ENCODE measurements at regions not wholly inside any gene's neighbourhood (a gene's known extent, or its start where the extent isn't known, plus 50 kb on each side); places are given as distances from the start of the nearest gene placed in this dataset.
"Not testable (repeated sequence)": the region's sequence is repeated elsewhere in the genome, so short reads cannot be mapped to it uniquely, and the experiment has no call there.

DNA sequence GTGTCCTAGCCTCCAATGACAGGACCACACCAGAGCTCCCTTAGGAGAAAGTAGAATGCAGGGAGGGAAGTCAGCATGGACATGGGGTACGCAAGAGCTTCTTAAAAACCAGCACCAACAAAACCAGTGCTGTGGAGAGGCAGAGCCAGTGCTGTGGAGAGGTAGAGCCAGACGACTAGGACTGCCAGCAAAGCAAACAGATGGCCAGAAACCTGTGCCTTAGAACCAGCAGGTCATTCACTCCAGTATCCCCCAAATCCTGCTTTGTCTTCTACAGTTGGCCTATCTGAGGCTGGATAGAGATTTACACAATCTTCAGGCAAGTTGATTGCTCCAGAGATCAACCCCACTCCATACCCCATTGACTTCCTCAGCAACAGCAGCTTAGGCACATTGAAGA, 459.9 kb upstream of the CAMK1G start:
- peaks cover 7% of the 10 kb centered on the region for H3K9me3 Mint-ChIP-seq
- H3K36me3 Mint-ChIP-seq (ENCODE audit: low read depth): no peaks in the 10 kb centered on the region
- H3K4me1 Mint-ChIP-seq (ENCODE audit: low read depth): no peaks in the 10 kb centered on the region
- H3K27me3 Mint-ChIP-seq: peaks cover 22% of the 10 kb centered on the region
- no peak overlapping the region for H3K4me3 Mint-ChIP-seq
- H3K27ac Mint-ChIP-seq: no peak overlapping the region

DNA sequence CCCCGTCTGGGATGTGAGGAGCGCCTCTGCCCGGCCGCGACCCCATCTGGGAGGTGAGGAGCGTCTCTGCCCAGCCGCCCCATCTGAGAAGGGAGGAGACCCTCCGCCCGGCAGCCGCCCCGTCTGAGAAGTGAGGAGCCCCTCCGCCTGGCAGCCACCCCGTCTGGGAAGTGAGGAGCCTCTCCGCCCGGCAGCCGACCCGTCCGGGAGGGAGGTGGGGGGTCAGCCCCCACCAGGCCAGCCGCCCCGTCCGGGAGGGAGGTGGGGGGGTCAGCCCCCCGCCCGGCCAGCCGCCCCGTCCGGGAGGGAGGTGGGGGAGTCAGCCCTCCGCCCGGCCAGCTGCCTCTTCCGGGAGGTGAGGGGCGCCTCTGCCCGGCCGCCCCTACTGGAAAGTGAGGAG, 454.4 kb upstream of the CAMK1G start:
- not testable (repeated sequence) for H3K36me3 Mint-ChIP-seq (ENCODE audit: low read depth); H3K27me3 Mint-ChIP-seq; H3K4me1 Mint-ChIP-seq (ENCODE audit: low read depth); H3K27ac Mint-ChIP-seq; H3K9me3 Mint-ChIP-seq; H3K4me3 Mint-ChIP-seq

DNA sequence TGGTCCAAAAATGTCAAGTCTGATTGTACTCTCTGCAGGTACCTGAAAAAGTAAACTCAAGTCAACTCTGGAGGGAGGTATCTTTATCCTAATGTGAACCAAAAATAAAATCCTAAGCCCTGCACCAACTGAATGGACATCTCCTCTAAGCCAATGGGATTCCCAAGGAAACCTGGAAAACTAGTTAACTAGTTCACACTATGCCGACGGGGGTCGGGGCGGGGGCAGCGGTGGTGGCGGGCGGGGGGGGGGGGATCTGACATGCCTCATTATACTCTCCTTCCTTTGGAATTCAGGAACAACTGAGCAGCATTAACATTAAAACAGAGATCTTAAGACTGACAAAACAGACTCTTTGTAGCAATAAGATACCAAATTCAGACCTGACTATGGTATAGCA, 452.6 kb upstream of the CAMK1G start:
- H3K4me3 Mint-ChIP-seq: no peak overlapping the region
- no peaks in the 10 kb centered on the region for H3K36me3 Mint-ChIP-seq (ENCODE audit: low read depth)
- peaks cover 3% of the 10 kb centered on the region for H3K27me3 Mint-ChIP-seq
- no peaks in the 10 kb centered on the region for H3K4me1 Mint-ChIP-seq (ENCODE audit: low read depth)
- H3K27ac Mint-ChIP-seq: no peak overlapping the region
- peaks cover 8% of the 10 kb centered on the region for H3K9me3 Mint-ChIP-seq

DNA sequence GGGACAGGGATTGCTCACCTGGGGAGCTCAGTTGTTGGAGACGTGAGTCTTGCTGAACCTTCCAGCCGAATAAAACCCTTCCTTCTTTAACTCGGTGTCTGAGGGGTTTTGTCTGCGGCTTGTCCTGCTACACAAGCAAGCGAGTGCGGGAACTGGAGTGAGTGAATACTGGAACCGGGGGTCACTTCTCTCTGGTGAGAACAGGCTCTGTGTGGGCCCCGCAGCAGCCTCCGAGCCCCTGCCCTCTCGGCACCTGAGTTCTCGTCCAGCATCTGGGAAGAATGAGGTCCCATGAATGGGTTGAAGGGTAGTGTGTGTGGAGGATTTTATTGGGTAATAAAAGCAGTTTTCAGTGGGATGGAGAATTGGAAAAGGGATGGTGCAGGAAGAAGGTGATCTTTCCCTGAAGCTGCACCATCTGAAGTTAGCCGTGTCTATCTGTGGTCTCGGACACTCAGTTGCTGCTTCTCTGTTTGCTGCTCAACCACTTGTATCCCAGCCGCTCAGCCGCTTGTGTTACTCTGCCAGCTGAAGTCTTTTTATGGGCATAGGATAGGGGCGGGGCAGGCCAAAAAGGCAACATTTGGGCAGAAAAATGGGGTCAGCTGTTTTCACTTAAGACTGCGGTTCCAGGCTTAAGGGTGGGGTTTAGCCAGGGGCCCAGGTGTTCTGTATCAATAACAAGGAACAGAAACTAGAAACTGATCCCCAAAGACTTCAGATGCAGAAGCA, 450.6 kb upstream of the CAMK1G start:
- Mint-ChIP-seq H3K27me3 (peaks cover 3% of the 10 kb centered on the region), H3K4me3 (no peak overlapping the region), H3K9me3 (peaks cover 8% of the 10 kb centered on the region), H3K4me1 (ENCODE audit: low read depth) (no peaks in the 10 kb centered on the region), H3K36me3 (ENCODE audit: low read depth) (no peaks in the 10 kb centered on the region), H3K27ac (no peak overlapping the region)

DNA sequence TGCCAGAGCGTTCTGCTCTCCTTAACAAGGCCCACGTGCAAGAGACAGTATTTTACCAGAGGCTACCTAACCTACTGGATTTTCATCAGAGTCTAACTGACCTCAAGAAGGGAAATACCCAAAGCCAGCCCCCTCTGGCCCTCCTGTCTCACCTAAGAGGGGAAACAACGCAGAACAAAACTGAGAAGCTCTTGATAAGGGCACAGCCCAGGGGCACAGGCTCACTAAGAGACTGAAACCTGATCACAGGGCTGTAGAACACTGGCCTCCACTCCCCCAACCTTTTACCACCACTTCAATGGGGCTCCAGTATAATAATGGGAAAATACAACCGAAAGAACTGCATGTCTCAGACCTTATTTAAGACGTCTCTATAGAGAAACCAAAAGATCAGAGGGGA, 449.5 kb upstream of the CAMK1G start:
- Mint-ChIP-seq H3K27ac (no peak overlapping the region), H3K4me1 (ENCODE audit: low read depth) (no peaks in the 10 kb centered on the region), H3K36me3 (ENCODE audit: low read depth) (no peaks in the 10 kb centered on the region), H3K27me3 (peaks cover 3% of the 10 kb centered on the region), H3K4me3 (no peak overlapping the region), H3K9me3 (peaks cover 8% of the 10 kb centered on the region)

DNA sequence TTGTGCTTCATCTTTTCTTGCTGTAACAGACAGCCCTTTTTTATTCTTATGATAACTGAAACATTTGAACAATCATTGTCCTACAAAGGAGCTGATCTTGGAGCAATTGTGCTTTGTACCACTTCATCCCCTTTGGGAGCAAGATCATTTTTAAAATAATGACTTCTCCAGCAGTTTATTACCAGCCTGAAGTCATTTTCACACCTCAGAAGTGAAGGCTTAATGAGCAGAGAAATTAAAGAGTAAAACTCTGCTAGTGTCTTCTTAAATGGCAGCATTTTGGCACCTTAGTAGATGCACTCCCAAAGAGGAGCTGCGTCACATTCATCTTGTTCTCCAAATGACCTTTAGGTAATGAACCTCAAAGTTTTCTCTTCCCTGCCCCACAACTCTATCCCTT, 439.6 kb upstream of the CAMK1G start:
- Mint-ChIP-seq H3K4me3 (no peak overlapping the region), H3K9me3 (peaks cover 8% of the 10 kb centered on the region), H3K27me3 (no peaks in the 10 kb centered on the region), H3K36me3 (ENCODE audit: low read depth) (no peaks in the 10 kb centered on the region), H3K4me1 (ENCODE audit: low read depth) (no peaks in the 10 kb centered on the region), H3K27ac (no peak overlapping the region)

DNA sequence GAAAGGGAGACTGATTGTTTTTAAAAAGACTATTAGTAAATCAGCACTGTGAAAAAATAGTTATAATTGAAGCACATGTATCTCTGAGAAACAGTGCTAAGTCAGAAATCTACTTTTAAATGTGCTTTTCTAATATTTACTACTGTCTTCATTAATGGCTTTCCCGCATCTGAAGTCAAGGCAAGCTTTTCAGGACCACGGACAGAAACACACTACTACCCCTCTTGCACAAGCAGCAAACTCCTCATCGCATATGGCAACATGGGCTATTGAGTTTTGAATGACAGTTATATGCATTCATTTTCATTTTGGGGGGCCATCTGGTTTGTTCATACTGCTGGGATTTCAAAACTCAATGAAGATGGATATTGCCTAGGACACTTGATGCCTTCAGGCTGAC, 433.4 kb upstream of the CAMK1G start:
- no peaks in the 10 kb centered on the region for H3K27me3 Mint-ChIP-seq
- no peaks in the 10 kb centered on the region for H3K4me1 Mint-ChIP-seq (ENCODE audit: low read depth)
- no peak overlapping the region for H3K4me3 Mint-ChIP-seq
- H3K9me3 Mint-ChIP-seq: no peaks in the 10 kb centered on the region
- no peaks in the 10 kb centered on the region for H3K36me3 Mint-ChIP-seq (ENCODE audit: low read depth)
- H3K27ac Mint-ChIP-seq: no peak overlapping the region

DNA sequence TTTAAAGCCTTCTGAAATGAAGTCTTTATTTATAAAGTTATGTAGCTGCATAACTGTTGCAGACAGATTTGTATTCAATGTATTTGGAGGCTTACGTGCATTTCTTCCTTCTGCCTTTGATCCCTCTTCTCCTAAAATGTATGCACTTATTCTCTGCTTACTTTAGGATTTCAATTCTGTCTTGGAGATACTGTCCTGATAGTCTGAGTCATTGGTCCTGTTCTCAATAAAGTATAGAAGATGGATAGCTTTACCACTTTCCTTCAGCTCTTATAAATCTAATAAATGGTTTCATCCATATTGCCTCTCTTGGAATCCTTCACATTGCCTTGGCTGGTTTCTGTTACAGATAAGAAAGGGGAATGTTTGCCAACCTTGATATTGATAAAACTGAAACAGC, 430.1 kb upstream of the CAMK1G start:
- Mint-ChIP-seq H3K36me3 (ENCODE audit: low read depth) (no peaks in the 10 kb centered on the region), H3K27ac (no peak overlapping the region), H3K27me3 (no peaks in the 10 kb centered on the region), H3K4me3 (no peak overlapping the region), H3K9me3 (no peaks in the 10 kb centered on the region), H3K4me1 (ENCODE audit: low read depth) (no peaks in the 10 kb centered on the region)

DNA sequence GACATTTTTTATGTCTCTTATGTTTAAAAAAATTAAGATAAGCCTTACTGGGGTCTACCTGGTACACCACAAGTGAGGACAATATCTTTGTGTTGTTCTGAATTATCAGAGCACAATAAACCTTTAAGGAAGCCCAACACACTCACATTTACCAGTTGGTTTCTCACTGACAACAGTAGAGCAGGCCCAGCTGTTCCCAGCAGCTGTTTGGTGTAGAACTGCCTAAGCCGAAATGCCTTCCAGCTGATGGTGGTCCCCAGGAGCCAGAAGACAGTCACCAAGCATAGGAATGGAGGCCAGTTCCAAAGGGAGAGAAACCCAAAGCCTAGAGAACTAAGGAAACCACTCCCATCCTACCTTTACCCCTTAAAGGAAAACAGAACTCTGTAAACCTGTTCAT, 428.6 kb upstream of the CAMK1G start:
- Mint-ChIP-seq H3K9me3 (no peaks in the 10 kb centered on the region), H3K27ac (no peak overlapping the region), H3K4me1 (ENCODE audit: low read depth) (no peaks in the 10 kb centered on the region), H3K27me3 (no peaks in the 10 kb centered on the region), H3K4me3 (no peak overlapping the region), H3K36me3 (ENCODE audit: low read depth) (no peaks in the 10 kb centered on the region)

DNA sequence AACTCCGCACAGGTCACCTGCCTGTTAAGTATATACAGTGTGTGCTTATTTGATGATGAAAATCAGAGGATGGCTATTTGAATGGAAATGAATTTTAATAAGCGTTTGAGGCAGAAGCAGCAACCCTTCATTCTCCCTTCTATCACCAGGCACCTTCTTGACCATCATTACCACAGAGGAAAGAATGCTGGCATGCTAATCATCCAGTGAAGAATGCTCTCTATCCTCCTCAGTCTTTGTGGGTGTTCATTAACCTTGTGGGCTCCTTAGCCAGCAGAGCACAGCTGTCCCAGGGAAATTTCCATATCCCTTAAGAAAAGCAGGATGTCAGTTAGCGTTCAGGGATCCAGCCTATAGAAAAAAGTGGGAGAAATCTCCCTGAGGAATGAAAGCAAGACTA, 428.0 kb upstream of the CAMK1G start:
- H3K4me3 Mint-ChIP-seq: no peak overlapping the region
- H3K27me3 Mint-ChIP-seq: peaks cover 3% of the 10 kb centered on the region
- H3K36me3 Mint-ChIP-seq (ENCODE audit: low read depth): no peaks in the 10 kb centered on the region
- no peaks in the 10 kb centered on the region for H3K4me1 Mint-ChIP-seq (ENCODE audit: low read depth)
- H3K27ac Mint-ChIP-seq: no peak overlapping the region
- peaks cover 3% of the 10 kb centered on the region for H3K9me3 Mint-ChIP-seq

DNA sequence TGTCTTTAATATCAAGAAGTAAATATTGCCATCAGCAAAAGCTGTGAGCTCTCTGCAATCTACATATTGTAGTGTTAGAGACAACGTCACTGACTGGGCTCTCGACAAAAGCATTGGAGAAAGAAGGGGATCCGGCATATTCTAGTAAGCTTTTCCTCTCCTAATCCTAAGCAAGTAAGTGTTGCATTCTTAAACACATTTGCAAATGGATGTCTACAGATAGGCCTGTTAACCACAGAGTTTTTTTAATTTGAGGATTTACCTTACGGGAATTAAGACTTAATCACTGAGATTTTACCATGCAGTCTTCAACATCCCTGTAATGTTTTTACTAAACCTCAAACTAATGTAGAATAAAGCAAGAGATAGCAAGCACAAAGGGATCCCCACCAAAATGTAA, 426.5 kb upstream of the CAMK1G start:
- Mint-ChIP-seq H3K4me1 (ENCODE audit: low read depth) (no peaks in the 10 kb centered on the region), H3K27me3 (peaks cover 4% of the 10 kb centered on the region), H3K4me3 (no peak overlapping the region)

DNA sequence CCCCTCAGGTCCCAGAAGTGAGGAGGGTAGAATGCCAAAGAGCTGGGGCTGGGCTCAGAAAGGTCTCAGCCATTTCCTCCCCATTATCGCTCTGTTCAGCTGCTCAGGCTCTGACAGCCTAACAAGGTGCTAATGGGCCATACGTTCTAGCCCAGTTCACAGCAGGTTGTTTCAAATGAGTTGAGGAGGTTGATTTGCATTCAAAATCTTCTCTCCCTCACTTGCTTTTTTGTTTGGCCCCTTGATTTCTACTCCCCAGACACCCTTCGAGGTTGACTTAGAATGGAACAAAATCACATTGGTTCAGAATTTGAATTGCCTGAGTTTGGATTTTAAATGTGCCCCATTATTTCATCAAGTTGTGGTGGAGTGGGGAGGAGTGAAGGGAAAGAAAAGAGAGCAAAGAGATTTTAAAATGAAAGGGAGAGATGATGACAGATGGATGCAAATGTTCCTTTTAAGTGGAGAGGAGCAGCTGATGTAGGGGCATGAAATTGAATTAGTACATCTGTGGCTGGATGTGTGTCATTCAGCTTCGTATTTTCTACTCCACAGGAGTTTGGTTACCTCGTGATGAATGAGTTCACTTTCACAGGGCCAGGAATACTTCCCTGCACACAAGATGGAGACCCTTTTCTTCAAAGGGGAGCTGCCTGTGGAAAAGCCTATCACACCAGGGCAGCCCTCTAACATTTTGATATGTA, 425.8 kb upstream of the CAMK1G start:
- Mint-ChIP-seq H3K27ac (no peak overlapping the region), H3K36me3 (ENCODE audit: low read depth) (no peaks in the 10 kb centered on the region), H3K9me3 (peaks cover 4% of the 10 kb centered on the region), H3K27me3 (peaks cover 8% of the 10 kb centered on the region), H3K4me1 (ENCODE audit: low read depth) (no peaks in the 10 kb centered on the region), H3K4me3 (no peak overlapping the region)

More for the DNA sequence above, 426.5 kb upstream of the CAMK1G start:
- Mint-ChIP-seq H3K27ac (no peak overlapping the region), H3K9me3 (peaks cover 4% of the 10 kb centered on the region), H3K36me3 (ENCODE audit: low read depth) (no peaks in the 10 kb centered on the region)

DNA sequence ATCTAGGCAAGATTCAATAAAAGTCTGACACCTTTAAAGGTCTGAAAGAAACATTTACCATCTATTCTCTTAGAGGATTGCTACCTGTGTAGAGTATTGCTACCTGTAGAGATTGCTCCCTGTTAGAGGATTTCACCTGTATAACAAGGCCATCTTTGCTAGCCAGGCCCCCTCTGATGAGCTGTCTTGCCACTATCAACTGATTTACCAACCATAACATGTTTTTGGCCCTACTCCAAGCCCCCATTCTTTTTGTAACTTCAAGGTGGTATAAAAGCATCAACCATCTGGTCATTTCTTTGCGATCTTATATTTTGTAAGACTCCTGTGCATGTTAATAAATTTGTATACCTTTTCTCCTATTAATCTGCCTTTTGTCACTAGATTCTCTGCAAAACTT, 424.7 kb upstream of the CAMK1G start:
- H3K36me3 Mint-ChIP-seq (ENCODE audit: low read depth): no peaks in the 10 kb centered on the region
- H3K4me1 Mint-ChIP-seq (ENCODE audit: low read depth): no peaks in the 10 kb centered on the region
- peaks cover 4% of the 10 kb centered on the region for H3K9me3 Mint-ChIP-seq
- no peak overlapping the region for H3K4me3 Mint-ChIP-seq
- no peak overlapping the region for H3K27ac Mint-ChIP-seq
- H3K27me3 Mint-ChIP-seq: peaks cover 9% of the 10 kb centered on the region

DNA sequence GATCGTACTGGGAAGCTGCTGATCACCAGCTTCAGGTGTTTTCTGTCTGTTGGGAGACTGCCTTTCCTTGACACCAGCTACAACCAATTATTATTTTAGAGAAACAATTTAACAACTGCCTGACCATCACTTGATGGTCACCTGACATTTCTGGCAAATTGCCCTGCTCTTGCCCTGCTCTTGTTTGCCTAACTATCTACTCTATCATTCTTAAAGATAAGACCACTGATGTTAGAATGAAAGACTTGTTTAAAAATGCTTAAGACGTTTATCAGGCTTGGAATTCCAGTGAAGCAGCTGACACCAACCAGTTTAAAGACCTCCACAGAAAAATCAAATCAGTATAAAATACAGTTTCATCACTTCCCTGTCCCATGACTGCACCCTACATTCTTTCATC, 423.3 kb upstream of the CAMK1G start:
- Mint-ChIP-seq H3K27me3 (peaks cover 9% of the 10 kb centered on the region), H3K9me3 (peaks cover 4% of the 10 kb centered on the region), H3K4me3 (no peak overlapping the region), H3K36me3 (ENCODE audit: low read depth) (no peaks in the 10 kb centered on the region), H3K4me1 (ENCODE audit: low read depth) (no peaks in the 10 kb centered on the region), H3K27ac (no peak overlapping the region)

DNA sequence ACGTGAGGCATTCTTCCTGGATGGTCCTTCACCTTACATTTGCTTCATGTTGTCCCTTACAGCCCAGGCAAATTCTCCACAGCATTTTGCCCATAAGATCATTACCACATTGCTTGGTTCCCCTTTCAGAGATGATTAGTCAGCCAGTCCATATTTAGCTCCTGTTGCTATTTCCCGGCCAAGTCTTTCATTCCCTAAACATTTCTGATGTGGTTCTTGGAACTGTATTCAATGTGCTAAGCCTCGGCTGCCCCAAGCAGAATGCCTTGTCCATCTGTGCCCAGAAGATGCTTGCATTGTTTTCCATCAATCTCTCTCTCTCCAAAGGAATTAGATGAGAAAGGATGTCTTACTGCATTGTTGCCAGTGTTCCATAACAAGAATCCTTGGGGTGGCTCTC, 420.9 kb upstream of the CAMK1G start:
- Mint-ChIP-seq H3K4me1 (ENCODE audit: low read depth) (no peaks in the 10 kb centered on the region), H3K9me3 (peaks cover 4% of the 10 kb centered on the region), H3K27me3 (peaks cover 9% of the 10 kb centered on the region), H3K27ac (no peak overlapping the region), H3K36me3 (ENCODE audit: low read depth) (no peaks in the 10 kb centered on the region), H3K4me3 (no peak overlapping the region)

DNA sequence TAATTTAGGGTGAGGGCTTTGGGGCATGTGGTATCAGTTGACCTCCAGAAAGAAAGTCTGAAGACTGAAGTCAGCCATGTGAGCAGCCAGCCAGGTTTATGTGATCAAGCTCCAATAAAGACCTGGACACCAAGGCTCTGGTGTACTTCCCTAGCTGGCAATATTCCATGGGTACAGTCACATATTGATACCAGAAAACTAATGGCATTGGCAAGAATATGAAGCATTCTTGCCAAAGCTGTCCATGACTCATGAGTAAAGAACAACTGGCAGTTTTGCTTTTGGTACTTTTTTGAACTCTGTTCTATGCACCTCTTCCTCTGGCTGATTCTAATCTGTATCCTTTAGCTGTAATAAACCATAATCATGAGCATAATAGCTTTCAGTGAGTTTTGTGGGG, 415.3 kb upstream of the CAMK1G start:
- H3K36me3 Mint-ChIP-seq (ENCODE audit: low read depth): no peaks in the 10 kb centered on the region
- H3K4me1 Mint-ChIP-seq (ENCODE audit: low read depth): no peaks in the 10 kb centered on the region
- H3K27me3 Mint-ChIP-seq: no peaks in the 10 kb centered on the region
- H3K9me3 Mint-ChIP-seq: no peaks in the 10 kb centered on the region
- H3K27ac Mint-ChIP-seq: no peak overlapping the region
- H3K4me3 Mint-ChIP-seq: no peak overlapping the region

Data from stimulated activated naive CD8-positive, alpha-beta T cell treated with anti-CD3 and anti-CD28 coated beads, Interleukin-15, Interleukin-2, amounts not matched to agents 100 ng/mL and 50 ng/mL, for 24 hours (primary cell).